Epithelial cell of prostate (primary cell): ENCODE measurements at regions not wholly inside any gene's neighbourhood (a gene's known extent, or its start where the extent isn't known, plus 50 kb on each side); places are given as distances from the start of the nearest gene placed in this dataset.

Source experiments
- DNase-seq: peaks from one replicate; pipeline ENCODE4 v3.0.0-alpha.2; 2011; ENCODE audit warnings: low read depth, low spot score
- H3K27ac ChIP-seq: fragments of 450-650 bp; 2 replicates; pipeline ENCODE4 v1.5.1; 2017; ENCODE audit warnings: mild to moderate bottlenecking

GRCh38 chr4:97507587-97508245, 635.6 kb downstream of the STPG2 start:
- DNase-seq: no peak
- no peak overlapping the region for H3K27ac ChIP-seq
